Body of pancreas (tissue), 4 donors: ENCODE measurements at regions not wholly inside any gene's neighbourhood (a gene's known extent, or its start where the extent isn't known, plus 50 kb on each side); places are given as distances from the start of the nearest gene placed in this dataset.

Experiments
- POLR2A ChIP-seq, 3 donors: fragments of 450-650 bp; IDR thresholded peaks; one replicate each; pipeline ENCODE4 v1.6.1; 2016; ENCODE audit warnings: antibody characterized with exemption in 3 of 3, mild to moderate bottlenecking in 2 of 3
- TF ChIP-seq, protein P1 (sequence below), 7 experiments: fragments of 450-650 bp in 4 of 7; fragments of 200-600 bp in 3 of 7; sonication (generic) in 3 of 7; IDR thresholded peaks; one replicate each; pipeline ENCODE4 v1.5.1; 2016 to 2019; ENCODE audit warnings: antibody characterized with exemption in 7 of 7

DNA sequence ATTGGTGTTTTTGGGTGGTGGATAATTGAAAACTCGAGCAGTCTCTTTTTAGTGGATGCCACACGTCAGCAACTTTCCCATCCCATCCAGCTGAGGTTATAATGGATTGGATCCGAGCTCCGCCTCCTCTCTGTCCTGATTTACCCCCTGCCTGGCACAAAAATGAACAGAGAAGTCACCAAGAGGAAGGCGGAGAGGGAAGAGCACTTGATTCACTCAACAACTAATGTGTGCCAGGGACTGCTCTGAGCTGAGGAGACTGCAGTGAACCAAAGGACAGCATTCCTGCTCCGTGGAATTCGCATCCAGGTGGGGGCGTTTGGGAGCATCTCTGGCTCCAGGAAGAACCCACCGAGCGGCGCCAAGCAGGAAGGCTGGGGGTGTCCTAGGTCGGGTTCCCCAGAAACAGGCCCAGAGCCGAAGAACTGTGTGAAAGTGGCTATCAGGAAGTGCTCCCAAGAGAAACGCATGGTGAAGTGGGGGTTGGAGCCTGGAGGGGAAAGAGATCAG is 95.8 kb upstream of the NAA20 start:
- TF ChIP-seq, protein P1, sequence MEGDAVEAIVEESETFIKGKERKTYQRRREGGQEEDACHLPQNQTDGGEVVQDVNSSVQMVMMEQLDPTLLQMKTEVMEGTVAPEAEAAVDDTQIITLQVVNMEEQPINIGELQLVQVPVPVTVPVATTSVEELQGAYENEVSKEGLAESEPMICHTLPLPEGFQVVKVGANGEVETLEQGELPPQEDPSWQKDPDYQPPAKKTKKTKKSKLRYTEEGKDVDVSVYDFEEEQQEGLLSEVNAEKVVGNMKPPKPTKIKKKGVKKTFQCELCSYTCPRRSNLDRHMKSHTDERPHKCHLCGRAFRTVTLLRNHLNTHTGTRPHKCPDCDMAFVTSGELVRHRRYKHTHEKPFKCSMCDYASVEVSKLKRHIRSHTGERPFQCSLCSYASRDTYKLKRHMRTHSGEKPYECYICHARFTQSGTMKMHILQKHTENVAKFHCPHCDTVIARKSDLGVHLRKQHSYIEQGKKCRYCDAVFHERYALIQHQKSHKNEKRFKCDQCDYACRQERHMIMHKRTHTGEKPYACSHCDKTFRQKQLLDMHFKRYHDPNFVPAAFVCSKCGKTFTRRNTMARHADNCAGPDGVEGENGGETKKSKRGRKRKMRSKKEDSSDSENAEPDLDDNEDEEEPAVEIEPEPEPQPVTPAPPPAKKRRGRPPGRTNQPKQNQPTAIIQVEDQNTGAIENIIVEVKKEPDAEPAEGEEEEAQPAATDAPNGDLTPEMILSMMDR (IDR thresholded peaks at IDR 0.05), result no peak
- no peak for TF ChIP-seq POLR2A (IDR thresholded peaks at IDR 0.05)
